ENCODE measurements at regions not wholly inside any gene's neighbourhood (a gene's known extent, or its start where the extent isn't known, plus 50 kb on each side); places are given as distances from the start of the nearest gene placed in this dataset.

GRCh38 chr1:219265026-219265515, 91.4 kb downstream of the LYPLAL1 start:
- DNase-seq, result no peak

- DNase-seq, result no peak
These were observed 90.9 kb downstream of the LYPLAL1 start for GRCh38 chr1:219264561-219264960.
